HK-2 (cell line): ENCODE measurements at regions not wholly inside any gene's neighbourhood (a gene's known extent, or its start where the extent isn't known, plus 50 kb on each side); places are given as distances from the start of the nearest gene placed in this dataset.
"Not testable (repeated sequence)": the region's sequence is repeated elsewhere in the genome, so short reads cannot be mapped to it uniquely, and the experiment has no call there.

ENCODE experiments used
- DNase-seq: peaks from one replicate; pipeline ENCODE4 v3.0.0-alpha.2; 2018; ENCODE audit not compliant: unreplicated experiment

GRCh38 chr6:137655291-137655690, 161.1 kb upstream of the OLIG3 start:
- no peak for DNase-seq

DNA sequence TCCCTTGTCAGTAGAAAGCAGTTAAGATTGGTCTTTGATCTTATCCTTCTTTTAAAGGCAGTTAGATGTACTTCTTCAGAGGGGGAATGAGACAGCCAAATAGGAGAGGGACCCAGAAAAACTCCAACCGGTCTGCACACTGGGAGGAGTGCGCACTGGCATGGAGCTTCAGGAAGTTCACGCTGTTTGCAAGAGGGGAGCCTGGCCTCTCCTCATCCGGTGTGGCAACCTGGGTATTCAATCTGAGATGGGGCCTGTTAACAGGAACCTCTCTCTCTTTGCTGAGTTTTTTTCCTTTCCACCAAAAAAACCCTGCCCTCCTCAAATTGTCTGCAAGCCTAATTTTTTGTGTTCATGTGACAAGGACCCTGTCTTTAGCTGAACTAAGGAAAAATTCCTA, 162.5 kb upstream of the OLIG3 start:
- no peak for DNase-seq

DNA sequence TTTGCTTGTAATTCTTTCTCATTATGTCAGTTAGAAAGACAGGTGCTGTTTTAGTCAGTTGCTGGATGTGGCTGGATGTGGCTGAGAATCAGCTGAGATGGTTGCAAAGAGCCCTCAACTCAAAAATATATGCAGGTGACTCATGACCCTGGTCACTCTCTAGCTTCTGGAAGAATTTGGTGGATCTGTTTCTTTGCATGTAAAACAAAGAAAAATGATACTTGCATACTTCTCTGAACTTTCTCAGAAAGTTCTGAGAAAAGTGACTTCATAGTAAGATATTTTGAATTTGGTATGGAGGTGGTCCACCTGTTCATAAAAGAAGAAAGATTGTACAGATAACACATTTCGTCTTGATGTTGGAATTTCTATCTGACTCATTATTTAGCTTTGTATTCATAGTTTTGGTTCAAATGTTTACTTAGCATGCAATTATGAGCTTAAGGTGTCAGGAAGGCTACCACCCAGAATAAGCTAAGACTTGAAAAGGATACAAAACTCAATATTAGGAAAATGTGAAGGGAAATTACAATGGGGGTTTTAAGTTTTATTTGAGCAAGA, 163.2 kb upstream of the OLIG3 start:
- DNase-seq, result no peak

DNA sequence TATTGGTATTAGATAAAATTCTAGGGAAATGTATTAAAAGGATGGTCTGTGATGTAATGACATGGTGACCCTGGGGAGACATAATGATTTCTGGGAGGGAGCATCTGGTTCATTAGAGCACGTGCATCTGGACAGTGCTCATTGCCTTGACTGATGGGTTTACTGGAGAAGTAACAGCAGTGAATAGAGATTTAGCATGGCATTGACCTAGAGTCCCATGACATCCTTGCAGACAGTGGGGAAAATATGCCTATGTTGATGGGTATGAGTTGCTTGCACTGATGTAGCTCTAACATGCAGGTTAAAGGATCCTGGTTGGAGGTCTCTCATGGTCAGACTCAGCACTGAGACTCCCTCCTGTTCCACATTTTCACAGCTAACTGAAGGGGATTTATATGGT, 164.1 kb upstream of the OLIG3 start:
- DNase-seq, result no peak

DNA sequence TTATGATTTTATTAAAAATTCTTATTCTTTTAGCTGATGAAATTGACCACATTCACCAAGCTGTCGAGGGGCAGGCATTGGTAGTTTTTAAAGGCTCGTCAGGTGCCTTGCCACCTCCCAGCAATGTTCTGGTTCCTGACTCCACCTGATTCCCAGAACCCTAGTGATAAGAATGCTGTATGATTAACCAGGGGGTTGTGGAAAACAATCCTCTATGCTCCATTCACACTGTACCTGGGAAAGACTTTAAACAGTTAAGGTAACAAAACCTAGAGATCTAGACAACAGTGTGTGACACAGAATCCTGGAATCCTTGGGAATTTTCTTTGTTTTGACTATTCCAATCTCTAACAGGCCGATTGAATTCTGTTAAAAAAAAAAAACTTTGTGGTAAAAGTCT, 165.7 kb upstream of the OLIG3 start:
- no peak for DNase-seq

DNA sequence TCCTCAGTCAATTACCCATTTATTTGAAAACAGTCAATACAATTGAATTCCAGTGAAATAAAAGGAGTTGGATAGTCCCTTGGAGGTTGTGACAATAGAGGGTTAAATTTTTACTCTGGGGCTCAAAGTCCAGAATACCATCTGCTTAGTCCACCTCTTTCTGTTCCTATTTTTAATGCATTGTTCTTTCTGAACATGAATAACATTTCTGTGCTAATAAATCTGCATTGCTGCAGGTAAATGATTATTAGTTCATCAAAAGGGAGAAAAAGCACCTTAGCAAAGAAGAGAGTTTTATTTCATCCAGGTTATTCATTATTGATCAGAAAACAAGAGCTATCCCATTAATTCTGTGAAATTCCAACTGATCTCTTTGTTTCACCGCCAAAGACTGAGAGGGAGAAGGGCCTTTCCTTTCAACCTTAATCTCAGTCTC, 166.1 kb upstream of the OLIG3 start:
- no peak for DNase-seq

GRCh38 chr6:137661601-137662000, 167.4 kb upstream of the OLIG3 start:
- DNase-seq, result peak; percentile 5

GRCh38 chr6:137664183-137664582, 170.0 kb upstream of the OLIG3 start:
- DNase-seq, result no peak

DNA sequence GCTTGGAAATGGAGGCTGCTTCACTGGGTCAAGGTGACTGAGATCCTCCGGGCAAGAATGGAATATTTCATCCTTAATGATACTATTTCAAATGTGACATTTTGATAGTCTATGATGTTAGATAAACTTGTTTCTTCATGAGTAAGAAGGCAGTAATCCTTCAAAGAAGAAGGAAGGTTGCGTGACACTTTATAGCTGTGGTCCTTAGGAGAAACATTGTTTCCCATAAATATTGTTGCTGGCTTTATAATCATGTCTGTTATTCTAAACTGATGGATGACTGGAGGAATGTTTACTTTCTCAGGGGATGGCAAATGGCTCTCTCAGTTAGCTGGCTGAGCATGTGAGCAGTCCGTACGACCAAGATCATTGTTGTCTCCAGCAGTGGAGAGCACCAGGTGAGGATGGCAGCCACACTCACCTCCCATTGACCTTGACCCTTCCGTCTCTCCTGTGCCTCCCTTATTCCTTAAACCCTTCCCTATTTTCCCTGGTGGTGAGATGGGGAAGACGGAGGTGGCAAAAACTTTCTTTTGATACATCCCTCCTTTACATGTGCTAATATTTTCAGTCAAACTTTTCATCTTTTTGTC, 171.2 kb upstream of the OLIG3 start:
- no peak for DNase-seq

DNA sequence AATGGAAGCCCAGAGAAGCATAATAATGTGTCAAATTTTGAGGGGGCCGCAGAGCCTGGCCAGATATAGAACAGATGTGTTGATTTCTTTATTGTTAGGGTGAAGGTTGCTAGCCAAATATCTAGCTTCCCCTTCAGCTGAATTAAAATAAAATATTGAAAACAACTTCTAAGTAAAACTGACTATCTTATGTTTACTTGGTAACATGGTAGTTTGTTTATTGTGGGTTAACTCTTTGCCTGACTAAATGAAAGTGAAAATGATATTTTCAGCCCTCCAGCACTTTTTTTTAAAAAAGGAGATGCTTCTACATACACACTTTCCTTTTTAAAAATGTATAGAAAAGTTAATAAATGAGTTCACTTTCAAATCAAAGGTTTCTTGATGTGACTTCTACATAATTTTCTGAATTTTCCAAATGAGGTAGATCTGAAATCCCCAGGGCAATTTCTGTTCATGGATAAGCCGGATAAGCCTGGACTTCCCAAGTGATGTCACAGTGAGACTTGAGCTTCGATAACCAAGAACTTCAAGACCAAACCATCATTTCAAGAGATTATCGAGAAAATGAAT, 172.1 kb upstream of the OLIG3 start:
- no peak for DNase-seq

- no peak for DNase-seq
Measured at GRCh38 chr6:137673603-137674002, 179.4 kb upstream of the OLIG3 start.

DNA sequence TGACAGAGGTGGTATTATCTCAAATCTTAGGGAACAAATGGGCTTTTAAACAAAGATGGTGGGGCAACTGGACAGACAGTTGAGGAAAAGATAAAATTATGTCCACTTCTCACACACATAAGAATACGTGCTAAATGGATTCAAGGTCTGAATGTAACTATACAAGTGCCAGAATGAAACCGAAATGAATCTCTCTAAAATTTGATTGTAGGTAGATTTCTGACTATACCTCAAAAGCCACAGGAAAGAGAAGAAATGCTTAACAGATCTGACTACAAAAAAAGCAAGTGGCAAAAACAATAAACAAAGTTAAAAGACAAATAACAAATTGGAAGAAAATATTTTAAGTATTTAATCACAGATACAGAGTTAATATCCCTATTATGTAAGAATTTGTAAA, 182.7 kb upstream of the OLIG3 start:
- no peak for DNase-seq

DNA sequence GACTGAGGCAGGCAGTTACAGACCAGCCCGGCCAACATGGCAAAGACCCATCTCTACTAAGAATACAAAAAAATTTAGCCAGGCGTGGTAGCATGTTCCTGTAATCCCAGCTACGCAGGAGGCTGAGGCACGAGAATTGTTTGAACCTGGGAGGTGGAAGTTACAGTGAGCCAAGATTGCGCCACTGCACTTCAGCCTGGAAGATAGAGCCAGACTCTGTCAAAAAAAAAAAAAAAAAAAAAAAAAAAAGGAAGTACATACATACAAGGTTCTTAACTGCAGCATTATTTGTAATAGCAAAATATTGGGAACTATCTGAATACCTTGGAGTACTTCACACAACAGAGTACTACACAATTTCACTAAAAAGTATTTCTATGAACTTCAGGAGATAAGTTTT, 183.5 kb upstream of the OLIG3 start:
- no peak for DNase-seq

DNA sequence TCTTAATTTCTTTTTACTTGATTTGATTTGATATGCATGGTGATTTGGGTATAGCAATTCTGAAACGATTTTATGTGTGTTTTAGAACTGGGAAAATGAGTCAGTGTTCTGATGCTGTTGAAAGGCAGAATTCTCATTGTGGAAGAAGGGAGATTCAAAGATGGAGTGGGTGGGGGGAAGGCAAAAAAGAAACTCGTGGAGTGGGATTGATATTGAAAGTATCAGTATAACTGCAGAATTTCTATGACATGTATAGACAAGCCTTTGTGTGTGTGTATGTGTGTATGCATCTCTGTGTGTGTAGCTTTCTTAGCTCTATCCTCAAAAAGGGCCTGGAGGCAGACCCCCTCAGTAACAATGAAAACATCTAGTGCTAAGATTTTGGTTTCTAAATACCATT, 184.3 kb upstream of the OLIG3 start:
- DNase-seq, result no peak

GRCh38 chr6:137680705-137681346, 186.2 kb upstream of the TNFAIP3 start:
- no peak for DNase-seq

GRCh38 chr6:137681445-137682009, 185.5 kb upstream of the TNFAIP3 start:
- no peak for DNase-seq

- DNase-seq, result not testable (repeated sequence)
Measured at GRCh38 chr6:137682658-137683057, 184.4 kb upstream of the TNFAIP3 start.

DNA sequence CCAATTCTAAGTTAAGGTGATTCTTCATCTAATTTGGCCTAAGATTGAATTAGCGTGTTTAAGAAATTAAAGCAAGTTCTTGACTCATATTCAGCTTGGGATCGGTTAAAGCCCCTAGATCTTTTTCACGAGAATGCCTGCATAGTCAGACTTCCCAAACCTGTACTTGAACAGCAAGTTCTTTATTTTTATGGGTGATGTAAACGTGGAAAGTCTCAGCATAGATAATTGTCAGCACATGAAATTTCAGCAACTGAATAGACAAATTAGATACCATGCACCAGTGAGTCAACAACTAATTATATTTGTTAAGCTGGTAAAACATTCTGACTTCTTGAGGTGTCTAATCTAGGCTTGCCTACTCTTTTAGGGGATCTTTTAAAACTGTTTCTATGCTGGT, 183.1 kb upstream of the TNFAIP3 start:
- no peak for DNase-seq

DNA sequence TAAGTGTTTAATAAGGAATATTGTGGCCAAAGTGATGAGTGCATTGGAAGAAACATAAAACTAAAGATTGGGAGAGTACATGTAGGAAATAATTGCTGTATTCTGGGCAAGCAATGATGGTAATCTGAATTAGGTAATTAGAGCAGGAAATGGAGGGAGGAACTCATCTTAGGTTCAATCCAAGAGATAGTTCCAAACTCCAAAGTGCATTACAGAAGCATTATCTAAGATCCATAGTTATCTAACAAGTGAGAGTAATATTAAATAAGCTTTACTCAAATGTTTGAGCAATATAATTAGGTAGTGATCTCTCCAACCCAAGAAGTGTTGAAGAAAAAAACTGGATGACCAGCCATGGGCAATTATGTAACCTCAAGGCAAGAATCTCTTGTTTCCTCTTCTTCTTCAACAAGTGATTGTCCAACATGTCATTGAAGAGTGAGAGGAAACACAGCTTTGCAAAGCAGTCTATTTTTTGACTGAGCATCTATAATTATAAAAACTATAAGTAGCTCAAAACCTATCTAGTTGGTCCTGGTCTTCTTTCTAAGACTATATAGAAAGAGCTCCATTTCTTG, 181.2 kb upstream of the TNFAIP3 start:
- no peak for DNase-seq

GRCh38 chr6:137687818-137688217, 179.2 kb upstream of the TNFAIP3 start:
- no peak for DNase-seq

DNA sequence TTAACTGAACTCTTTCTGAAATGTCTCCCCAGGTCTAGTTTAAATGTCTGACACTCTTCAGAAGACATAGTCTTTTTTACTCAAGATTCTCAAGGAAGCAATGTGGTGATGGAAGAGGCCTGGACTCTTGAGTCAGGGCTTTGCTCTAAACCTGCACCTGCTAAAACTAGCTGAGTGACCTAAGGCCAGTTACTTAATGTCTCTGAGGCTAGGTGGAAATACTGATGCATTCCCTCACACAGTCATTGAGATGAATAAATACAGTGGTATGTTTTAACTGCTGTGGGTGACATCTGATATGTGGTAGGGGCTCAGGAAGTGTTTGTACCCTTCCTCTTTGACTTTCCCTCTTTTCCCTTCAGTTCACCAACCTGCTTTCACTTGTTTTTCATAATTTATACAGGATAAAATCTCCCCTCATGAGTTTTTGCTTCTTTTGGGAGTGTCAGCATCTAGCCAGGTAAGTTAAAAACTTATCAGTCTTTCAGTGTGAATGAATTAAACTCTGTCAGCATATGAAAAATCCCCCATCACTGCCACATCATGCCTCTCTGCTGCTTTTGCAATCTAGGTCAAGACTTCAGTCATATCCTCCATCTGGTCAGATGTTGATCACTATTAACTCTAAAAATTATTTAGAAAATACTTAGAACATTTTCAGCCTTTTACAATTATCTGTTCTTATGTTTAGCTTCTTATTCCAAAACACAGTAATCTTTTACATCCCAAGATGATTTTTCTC, 178.7 kb upstream of the TNFAIP3 start:
- no peak for DNase-seq

GRCh38 chr6:137689377-137689776, 177.7 kb upstream of the TNFAIP3 start:
- DNase-seq, result no peak
